ENCODE measurements at regions not wholly inside any gene's neighbourhood (a gene's known extent, or its start where the extent isn't known, plus 50 kb on each side); places are given as distances from the start of the nearest gene placed in this dataset.
A peak's percentile ranks its signal among the peaks of the same experiment; 100 is the strongest.
"Not testable (repeated sequence)": the region's sequence is repeated elsewhere in the genome, so short reads cannot be mapped to it uniquely, and the experiment has no call there.

- H3K9me2 ChIP-seq (ENCODE audit: insufficient read depth, low read length) = no peaks in the 10 kb centered on the region
- H3K4me3 ChIP-seq (ENCODE audit: low read depth, low read length, poor library complexity, severe bottlenecking) = no peak overlapping the region
- H3K4me1 ChIP-seq (ENCODE audit: insufficient read depth, low read length, poor library complexity, severe bottlenecking) = no peaks in the 10 kb centered on the region
- intact Hi-C loops (cut with micrococcal nuclease; ENCODE audit: unreplicated experiment) = no loop called here
- DNase-seq (ENCODE audit: low spot score) = no peak
- H2AFZ ChIP-seq (ENCODE audit: low read length) = no peak overlapping the region
- H3K4me2 ChIP-seq (ENCODE audit: low read length) = no peak overlapping the region
- ChIA-PET POLR2A (no interaction called here), CTCF (ENCODE audit: unreplicated experiment) (no interaction called here)
- H3K9me3 ChIP-seq (ENCODE audit: low read length) = no peaks in the 10 kb centered on the region
- H3K27ac ChIP-seq (ENCODE audit: low read depth, low read length, poor library complexity, severe bottlenecking) = no peak overlapping the region
- TF ChIP-seq CTCF (conservative IDR thresholded peaks at IDR 0.05; ENCODE audit: low read length) (no peak), EZH2phosphoT487 (IDR thresholded peaks at IDR 0.05; ENCODE audit: borderline replicate concordance, low read depth, low read length) (no peak)
- no TSS peak for BruUV-seq (replicated peaks)
- H3K79me2 ChIP-seq (ENCODE audit: insufficient read depth, low read depth, low read length) = no peaks in the 10 kb centered on the region
- no peaks in the 10 kb centered on the region for H4K20me1 ChIP-seq (ENCODE audit: insufficient read depth, low read length)
- no peaks in the 10 kb centered on the region for H3K36me3 ChIP-seq (ENCODE audit: insufficient read depth, low read length)
Observed at GRCh38 chr2:109727929-109728447, 66.1 kb upstream of the RGPD5 start.

GRCh38 chr2:109733746-109734145 lies 60.4 kb upstream of the RGPD5 start:
- BruUV-seq (replicated peaks); H3K4me1 ChIP-seq (ENCODE audit: insufficient read depth, low read length, poor library complexity, severe bottlenecking); H3K36me3 ChIP-seq (ENCODE audit: insufficient read depth, low read length); H3K4me2 ChIP-seq (ENCODE audit: low read length); CTCF ChIA-PET (ENCODE audit: unreplicated experiment); H3K9me3 ChIP-seq (ENCODE audit: low read length); H4K20me1 ChIP-seq (ENCODE audit: insufficient read depth, low read length); intact Hi-C loops (cut with micrococcal nuclease; ENCODE audit: unreplicated experiment); H3K79me2 ChIP-seq (ENCODE audit: insufficient read depth, low read depth, low read length); DNase-seq (ENCODE audit: low spot score); H2AFZ ChIP-seq (ENCODE audit: low read length); H3K27ac ChIP-seq (ENCODE audit: low read depth, low read length, poor library complexity, severe bottlenecking); H3K9me2 ChIP-seq (ENCODE audit: insufficient read depth, low read length); POLR2A ChIA-PET; H3K4me3 ChIP-seq (ENCODE audit: low read depth, low read length, poor library complexity, severe bottlenecking): not testable (repeated sequence)

GRCh38 chr2:109736177-109736827 lies 57.8 kb upstream of the RGPD5 start:
- H3K9me2 ChIP-seq (ENCODE audit: insufficient read depth, low read length) = no peaks in the 10 kb centered on the region
- TF ChIP-seq EZH2phosphoT487 (IDR thresholded peaks at IDR 0.05; ENCODE audit: borderline replicate concordance, low read depth, low read length) (no peak), CTCF (conservative IDR thresholded peaks at IDR 0.05; ENCODE audit: low read length) (peak; percentile 68)
- no peaks in the 10 kb centered on the region for H3K36me3 ChIP-seq (ENCODE audit: insufficient read depth, low read length)
- intact Hi-C loops (cut with micrococcal nuclease; ENCODE audit: unreplicated experiment) = no loop called here
- ChIA-PET CTCF (ENCODE audit: unreplicated experiment) (no interaction called here), POLR2A (no interaction called here)
- no peak overlapping the region for H2AFZ ChIP-seq (ENCODE audit: low read length)
- no peaks in the 10 kb centered on the region for H3K4me1 ChIP-seq (ENCODE audit: insufficient read depth, low read length, poor library complexity, severe bottlenecking)
- no peak overlapping the region for H3K27ac ChIP-seq (ENCODE audit: low read depth, low read length, poor library complexity, severe bottlenecking)
- no peaks in the 10 kb centered on the region for H3K79me2 ChIP-seq (ENCODE audit: insufficient read depth, low read depth, low read length)
- no peak overlapping the region for H3K4me2 ChIP-seq (ENCODE audit: low read length)
- H3K4me3 ChIP-seq (ENCODE audit: low read depth, low read length, poor library complexity, severe bottlenecking) = no peak overlapping the region
- no peaks in the 10 kb centered on the region for H4K20me1 ChIP-seq (ENCODE audit: insufficient read depth, low read length)
- no TSS peak for BruUV-seq (replicated peaks)
- peak; percentile 1 for DNase-seq (ENCODE audit: low spot score)
- H3K9me3 ChIP-seq (ENCODE audit: low read length) = no peaks in the 10 kb centered on the region
